ENCODE measurements at regions not wholly inside any gene's neighbourhood (a gene's known extent, or its start where the extent isn't known, plus 50 kb on each side); places are given as distances from the start of the nearest gene placed in this dataset.

DNA sequence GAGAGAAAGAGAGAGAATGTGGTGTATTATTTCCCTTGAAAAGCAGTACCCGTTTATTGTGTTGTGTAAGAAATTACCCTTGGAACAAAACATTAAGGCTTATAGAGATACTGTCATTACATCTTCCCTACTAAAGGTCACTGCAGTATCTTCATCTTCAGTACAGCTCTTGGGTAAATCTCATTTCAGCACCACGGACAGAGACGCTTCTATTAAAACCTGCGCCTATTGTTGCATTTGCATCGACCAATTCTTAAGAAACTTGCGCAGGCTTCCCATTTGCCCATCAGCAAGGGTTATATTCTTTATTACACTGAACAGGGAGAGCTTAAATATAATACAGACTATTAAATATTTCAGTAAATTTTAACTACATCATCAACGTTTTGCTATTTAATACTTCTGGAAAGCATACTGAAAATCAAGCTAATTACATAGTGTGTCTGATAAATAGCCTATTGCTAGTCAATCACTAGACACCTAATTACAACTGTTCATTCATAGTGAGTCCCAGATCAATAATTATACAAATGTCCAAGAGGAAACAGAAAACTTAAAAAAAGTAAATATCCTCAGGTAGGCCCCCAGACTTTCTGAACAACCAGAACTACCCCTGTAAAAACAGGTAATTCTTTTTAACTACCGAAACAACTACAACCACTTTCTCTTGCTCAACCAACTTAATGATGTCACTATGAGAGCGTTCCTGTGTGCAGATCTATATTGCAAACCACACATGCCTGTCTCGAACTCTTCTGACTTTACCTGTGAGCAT, 350.6 kb downstream of the LIG4 start:
- DNase-seq (ENCODE audit: low read depth in 2 of 2): no peak

DNA sequence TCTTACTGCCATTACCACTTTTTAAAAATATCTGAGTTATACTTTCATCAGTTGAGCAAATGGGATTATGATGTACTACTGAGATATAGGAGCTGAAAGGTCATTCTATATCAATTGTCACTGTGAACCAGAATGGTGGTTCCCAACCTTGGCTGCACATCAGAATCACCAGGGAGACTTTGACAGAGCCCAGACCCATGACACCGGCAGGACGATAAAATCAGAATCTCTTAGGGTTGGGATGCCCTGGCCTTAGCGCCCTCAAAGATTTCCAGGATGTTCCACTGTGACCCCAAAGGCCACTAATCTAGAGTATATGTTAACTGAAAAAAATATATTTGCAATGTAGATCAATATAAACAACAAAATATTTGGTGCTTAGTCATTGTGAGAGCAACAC, 355.1 kb downstream of the LIG4 start:
- no peak for DNase-seq (ENCODE audit: low read depth in 2 of 2)

DNA sequence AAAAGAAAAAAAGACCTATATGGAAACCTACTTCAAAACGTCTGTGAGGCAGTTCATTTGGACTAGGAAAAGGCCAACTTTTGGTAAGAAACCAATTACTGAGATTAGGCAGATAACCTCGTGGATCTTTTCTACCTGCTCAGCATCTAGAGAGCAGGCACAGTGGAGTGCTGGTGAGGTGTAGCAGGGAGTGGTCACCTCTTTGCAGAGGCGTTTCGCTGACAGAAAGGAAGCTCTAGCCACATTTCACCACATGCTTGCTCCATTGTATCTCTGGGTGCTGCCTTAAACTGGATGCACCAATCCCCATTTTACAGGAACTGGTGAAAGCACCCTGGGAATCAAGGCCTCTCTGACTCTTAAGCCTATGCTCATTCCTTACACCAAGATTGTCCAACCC, 360.5 kb downstream of the LIG4 start:
- DNase-seq (ENCODE audit: low read depth in 2 of 2): no peak

DNA sequence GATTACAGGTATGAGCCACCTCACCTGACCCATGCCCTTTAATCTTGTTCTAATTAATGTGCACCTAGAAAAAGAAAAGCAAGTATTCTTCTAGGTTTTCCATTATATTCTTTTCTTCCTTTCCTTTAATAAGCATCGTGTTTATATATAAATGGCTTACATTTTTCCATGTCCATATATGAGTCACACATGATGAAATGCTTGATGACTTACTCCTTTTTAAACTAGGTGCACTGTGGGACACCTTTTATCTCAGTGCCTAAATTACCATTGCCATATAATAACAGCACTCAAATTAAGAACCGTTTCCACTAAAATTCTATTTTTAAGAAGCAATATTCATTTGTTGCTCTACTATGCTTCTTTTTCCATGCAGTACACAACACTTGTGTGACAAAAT, 363.3 kb downstream of the LIG4 start:
- DNase-seq (ENCODE audit: low read depth in 2 of 2): no peak

DNA sequence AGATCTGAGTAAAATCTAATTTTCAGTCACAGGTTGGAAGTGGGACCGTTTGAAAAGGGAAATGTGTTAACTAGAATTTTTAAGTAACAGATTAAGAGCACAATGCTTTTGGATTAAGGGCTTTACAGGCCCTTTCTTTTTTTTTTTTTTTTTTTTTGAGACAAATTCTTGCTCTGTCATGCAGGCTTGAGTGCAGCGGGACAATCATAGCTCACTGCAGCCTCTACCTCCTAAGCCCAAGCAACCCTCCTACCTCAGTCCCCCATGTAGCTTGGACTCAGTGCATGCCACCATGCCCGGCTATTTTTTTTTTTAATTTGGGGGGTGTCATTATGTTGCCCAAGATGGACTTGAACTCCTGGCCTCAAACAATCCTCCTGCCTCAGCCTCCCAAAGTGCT, 363.7 kb downstream of the LIG4 start:
- no peak for DNase-seq (ENCODE audit: low read depth in 2 of 2)

DNA sequence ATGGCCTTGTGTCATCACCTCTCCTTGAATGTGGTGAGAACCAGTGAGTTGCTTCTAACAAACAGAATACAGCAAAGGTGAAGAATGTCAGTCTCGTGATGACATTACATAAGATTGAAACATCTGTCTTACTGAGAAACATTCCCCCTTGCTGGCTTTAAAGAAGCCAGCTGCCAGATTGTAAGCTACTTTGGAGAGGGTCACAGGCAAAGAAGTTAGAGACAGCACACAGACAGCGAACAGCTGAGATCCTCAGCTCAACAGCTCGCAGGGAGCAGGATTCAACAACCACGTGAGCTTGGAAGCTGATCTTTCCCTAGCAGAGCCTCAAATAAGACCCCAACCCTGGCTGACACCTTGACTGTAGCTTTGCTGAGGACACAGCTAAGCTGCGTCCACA, 367.9 kb downstream of the LIG4 start:
- no peak for DNase-seq (ENCODE audit: low read depth in 2 of 2)

DNA sequence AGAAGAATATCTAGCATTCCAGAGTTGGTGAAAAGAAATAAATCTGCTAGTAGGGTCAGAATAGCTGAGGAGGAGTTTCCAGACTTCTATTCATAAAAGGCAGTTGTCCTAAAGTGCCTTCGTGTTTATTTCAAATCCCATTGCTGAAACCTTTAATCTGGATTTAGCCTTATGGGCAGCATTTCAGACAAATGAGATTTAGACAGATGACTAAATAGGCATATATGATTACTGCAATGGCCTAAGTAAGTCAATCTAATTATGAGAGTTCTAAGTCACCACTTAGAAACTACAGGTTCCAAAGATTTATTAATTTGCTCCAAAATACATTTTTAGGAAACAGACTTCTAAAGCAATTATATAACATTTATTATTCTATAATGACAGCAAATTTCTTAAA, 368.7 kb downstream of the LIG4 start:
- DNase-seq (ENCODE audit: low read depth in 2 of 2): no peak

DNA sequence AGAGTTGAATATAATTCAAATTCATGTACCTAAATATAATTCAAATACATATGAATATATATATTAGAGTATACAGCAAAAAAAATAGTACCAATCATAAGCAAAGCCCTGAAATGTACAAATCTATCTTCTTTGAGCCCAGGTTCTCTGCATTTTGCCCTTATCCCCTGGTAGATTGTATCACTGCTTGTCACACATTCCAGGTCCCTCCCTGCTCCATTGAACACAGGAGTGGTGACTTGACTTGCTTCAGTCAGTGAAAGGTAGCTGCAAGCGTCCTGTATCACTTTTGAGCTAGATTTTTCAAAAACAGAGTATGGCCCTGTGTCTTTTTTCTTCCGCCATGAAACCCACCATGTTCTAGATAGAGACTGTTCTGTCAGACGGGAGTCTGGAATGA, 369.4 kb downstream of the LIG4 start:
- DNase-seq (ENCODE audit: low read depth in 2 of 2): no peak

DNA sequence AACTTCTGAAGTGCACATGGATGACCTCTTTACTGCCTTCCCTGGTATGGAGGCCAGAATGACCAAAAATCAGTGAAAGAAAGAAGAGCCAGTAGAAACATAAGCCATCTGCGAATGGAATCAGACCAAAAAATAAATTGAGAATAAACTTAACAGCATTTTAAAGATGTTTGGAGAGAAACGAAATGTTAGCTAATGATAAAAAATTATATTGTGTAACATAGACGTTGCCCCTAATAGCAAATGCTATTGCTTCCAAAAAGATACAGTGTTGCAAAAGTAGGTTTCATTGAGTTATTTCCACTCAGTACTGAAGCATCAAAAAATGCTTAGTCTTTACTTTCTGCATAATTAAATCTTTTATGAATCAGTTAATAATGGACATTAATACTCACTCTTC, 371.7 kb downstream of the LIG4 start:
- no peak for DNase-seq (ENCODE audit: low read depth in 2 of 2)

DNA sequence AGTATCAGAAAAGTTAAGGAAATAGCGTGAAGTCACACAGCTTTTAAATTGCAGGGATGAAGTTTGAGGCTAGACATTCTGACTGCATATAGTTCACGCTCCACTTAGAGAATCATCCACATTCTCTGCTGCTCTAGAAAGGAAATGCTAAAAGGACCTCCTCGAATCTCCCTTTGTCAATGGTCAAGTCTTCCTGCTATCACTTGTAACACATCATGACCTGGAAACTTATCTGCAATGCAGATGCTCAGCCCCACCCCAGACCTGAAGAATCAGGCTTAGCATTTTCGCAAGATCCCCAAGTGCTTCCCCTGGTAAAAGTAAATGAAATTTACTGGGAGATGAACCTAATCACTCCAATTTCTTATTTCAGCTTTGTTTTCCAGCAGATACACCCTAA, 372.1 kb downstream of the LIG4 start:
- DNase-seq (ENCODE audit: low read depth in 2 of 2): no peak

DNA sequence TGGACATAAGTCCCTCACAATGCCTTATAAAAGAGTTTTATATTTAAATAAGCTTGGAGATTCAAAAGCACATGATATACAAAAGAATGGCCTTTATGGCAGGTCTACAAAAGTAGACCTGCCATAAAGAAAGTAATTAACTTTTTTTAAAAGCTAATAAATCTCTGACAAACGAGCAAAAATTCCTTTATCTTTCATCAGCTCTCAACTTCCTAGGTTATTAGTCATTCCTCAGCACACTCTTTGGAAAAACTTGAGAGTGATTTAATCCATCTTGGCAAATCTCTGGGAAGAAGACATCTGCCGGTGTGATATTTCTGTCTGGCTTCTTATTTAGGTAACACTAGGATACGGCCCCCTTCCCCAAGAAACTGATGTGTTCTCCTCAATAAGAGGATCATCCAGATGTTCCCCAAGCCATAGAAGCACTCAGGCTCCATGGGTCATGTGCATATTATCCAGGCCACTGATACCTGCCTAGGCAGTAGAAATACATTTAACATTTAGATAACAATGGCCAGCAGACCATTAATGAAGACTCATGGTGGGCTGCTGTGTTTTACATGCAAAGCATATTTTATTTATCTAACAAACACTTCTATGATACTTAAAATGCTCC, 372.7 kb downstream of the LIG4 start:
- DNase-seq (ENCODE audit: low read depth in 2 of 2): no peak

DNA sequence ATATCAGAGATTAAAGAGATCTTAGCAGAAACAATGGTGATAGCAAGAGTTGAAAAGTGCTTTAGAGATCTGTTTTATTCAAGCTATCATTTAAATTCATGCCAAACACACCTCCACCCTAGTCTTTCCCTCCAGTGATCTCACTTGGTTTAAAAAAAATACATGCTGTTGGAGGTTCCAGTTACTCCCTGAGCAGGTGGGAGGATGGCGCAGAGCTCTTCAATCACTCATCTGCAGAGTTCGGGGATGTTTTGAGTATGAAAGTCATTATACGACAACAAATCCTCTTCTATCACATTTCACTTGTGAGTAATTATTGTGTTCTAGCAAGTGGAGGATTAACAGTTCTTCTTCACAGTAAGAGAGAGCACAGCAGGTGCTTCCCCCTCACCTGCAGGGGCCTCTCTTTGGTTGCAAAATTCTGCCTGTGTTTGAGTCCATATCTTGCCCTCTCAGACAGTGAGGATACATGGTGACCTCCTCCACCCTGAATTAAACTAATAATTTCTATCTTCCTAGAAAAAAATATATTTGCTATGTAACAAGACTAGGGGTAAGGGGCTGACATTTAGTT, 376.7 kb downstream of the LIG4 start:
- DNase-seq (ENCODE audit: low read depth in 2 of 2): no peak

DNA sequence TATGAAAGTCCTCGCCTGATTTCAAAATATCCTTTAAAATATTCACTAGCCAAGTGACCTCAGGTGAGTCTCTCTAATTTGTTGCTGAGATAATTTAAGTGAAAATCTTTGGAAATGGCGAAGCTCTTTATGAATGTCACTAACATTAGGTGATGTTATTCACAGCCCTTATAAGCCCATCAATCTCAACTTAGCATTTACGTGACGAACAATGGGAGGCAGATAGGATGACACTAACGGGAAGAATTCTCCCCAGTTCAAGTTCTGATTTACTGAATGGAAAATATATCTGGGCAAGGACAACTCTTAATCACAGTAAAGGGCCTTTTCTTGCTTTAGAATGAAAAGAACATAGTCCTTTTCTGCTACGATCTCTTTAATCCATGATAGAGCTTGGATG, 378.7 kb downstream of the LIG4 start:
- no peak for DNase-seq (ENCODE audit: low read depth in 2 of 2)

DNA sequence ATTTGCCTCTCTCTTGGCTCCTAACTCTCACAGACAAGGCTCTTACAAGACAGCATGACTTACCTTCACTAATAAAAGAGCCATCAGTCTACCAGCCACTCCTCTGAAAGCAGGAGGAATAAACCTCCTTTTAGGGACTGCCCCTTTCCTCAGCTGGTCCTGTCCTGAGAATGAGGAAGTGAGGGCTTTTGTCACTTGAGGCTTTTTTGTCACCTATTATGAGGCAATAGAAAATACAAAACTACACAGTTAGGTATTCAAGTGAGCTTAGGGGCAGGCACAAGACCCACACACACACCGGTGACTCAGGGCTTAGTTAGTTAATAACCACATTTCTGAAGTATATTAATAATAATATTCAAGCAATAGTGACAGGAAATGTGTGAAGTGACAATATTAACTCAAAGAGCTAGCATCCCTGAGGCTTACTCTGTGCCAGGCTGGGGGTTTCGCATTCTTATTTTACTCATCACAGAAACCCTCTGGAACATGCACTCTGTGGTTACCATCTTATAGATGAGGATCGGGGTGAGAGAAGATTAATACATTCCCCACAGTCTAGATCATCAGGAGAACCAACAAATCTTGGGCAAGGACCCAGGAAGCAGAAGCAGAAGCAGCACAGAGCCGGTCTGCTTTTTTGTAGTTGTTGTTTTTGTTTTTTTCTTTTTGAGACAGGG, 379.9 kb downstream of the LIG4 start:
- no peak for DNase-seq (ENCODE audit: low read depth in 2 of 2)

DNA sequence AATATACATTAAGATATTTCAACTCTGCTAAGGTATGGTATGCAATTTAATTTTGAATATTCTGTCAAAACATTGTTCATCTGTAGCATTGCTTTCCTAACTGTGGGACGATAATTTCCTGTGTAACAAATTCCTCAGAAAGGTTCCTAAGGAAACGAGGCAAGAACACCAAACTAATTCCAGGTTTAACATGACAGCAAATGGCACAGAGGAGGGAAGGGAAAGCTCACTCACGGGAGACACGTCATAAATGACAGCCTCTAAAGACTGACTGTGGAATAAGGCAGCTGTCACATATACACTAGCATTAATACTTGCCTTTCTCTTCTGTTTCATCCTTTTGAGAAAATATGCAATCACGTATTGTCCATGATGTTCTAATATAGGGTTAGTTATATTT, 380.6 kb downstream of the LIG4 start:
- no peak for DNase-seq (ENCODE audit: low read depth in 2 of 2)

DNA sequence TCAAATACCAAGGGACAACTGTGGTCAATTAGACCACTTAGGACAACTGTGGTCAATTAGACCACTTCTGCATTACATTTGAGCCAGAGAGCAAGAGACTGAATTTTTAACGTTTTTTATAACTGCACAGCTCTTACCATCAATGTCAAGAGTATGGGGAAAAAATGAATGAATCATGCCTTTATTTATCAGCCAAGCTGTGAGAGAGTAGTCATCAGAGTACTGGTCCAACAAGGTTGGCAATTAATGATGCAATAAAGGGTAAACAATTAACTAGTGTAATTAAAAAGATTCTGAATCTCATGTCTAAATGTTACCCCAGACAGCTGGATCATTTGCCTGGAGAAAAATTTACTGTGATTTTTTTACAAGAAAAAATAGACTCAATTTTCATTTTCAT, 381.1 kb downstream of the LIG4 start:
- no peak for DNase-seq (ENCODE audit: low read depth in 2 of 2)

DNA sequence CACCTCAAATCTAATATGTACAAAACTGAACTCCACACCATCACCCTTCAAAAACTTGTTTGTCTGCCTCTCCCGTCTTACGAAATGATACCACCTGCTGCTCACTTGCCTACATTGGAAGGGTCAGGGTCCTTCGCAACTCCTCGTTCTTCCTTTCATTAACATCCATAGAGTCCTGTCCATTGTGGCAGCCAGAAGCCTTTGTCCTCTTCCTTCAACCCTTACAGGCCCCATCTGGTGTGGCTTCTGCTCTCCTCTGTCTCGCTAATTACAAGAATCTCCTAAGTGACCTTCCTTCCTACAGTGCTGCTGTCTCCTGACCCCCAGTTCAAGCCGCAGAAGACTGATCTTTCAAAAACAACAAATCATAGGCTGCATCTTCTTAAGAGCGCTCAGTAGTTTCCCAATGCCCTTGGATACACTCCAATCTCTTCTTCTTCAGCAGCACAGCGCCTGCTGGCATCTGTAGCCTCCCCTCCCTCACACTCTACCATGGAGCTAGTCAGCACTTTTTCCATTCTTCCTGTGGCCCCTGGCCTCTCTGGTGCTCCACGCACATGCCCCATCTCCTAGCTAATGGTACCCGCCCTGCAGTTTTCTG, 382.7 kb downstream of the LIG4 start:
- DNase-seq (ENCODE audit: low read depth in 2 of 2): no peak

DNA sequence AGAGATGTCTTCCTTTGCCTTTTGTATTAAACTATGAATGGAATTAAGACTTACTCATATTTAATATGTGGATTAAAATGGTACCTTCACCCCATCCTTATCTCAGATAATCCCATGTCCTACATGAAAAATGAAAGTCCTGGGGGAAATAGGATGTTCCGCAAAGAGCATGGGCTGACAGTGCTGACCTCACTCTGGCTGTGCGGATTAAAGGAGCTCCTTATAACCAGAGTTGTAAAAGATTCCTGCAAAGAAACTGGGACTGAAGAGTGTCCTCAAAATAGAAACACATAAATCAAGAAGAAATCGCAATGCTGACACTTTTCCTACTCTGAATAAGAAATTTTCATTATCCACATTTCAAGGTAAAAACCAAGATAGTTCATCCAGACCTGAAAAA, 384.5 kb downstream of the LIG4 start:
- DNase-seq (ENCODE audit: low read depth in 2 of 2): no peak

DNA sequence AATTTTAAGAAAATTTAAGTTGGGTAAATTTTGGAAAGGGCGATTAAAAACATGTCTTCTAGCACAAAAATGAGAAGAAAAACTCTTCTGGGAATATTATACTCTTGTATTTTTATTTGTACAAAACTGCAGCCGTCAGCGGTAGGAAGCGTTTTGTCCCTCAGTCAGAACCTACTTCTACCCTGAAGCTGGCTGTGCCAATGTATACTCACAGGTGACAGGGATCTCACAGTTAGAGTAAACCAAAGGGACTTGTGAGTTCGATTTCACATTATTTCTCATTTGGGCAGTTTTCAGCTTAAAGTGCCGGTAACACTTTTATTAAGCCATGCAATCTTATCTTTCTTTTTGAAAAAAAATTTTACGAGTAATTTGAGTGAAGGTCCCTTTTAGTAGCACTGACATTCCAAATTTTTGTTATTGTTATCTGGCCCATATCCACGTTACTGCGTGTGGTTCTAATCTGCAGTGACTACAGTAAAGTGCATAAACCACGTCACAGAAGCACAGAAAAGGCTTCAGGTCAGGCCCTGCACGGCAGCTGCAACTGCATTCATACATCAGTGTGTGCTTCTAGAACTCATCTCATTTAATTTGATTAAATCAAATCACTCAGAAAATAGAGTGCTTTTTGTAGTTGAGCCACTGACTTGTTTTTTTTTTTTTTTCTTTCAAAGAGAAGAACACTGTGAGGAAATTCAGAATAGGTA, 387.3 kb downstream of the LIG4 start:
- no peak for DNase-seq (ENCODE audit: low read depth in 2 of 2)

DNA sequence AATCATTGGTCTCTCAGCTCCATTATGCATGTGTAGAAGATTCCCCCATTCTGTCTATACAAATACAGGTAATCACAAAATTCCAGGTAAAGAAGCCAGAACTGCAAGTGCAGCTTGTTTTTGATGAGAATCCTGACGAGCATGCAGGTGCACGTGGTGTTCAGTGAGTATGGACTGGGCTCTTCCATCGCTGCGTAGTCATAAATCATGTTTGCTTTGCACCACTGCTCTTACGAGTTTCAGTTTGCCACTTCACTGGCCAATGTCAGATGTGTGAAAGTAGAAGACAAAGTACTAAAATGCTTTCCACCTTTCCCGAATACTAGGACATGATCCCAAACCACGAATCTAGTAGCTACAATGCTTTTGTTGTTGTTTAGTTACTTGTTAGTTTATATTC, 390.7 kb downstream of the LIG4 start:
- DNase-seq (ENCODE audit: low read depth in 2 of 2): no peak

DNA sequence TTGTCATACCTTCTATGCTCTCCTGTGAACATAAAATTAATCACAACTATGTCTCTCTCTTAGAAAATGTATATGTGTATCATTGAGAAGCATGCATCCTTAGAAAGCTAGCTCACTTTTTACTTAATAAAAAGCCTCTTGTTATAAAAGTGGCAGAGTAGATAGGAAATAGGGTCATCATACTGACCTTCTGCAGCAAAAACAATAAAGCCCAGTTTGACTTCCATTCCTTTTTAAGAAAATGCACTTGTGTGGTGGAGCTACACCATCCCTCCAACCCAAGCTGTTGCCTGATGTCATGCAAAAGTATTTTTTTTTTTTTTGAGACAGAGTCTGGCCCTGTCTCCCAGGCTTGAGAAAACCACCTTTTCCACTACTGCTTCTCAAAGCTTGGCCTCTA, 393.3 kb downstream of the LIG4 start:
- no peak for DNase-seq (ENCODE audit: low read depth in 2 of 2)

DNA sequence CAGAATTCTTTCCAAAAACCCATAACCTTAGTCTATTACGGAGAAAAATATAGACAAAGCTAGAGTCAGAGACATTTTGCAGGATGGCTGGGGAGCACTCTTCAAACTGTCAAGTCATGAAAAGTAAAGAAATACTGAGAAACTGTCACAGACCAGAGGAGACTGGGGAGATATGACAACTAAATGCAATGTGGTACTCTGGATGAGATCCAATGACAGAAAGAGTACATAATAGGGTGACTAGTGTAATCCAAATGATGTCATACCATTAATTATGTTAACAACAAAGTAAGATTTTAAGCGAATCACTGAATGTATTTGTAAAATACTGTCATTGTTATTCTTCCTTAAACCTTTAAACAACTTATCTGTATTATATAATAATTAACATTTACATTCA, 393.8 kb downstream of the LIG4 start:
- no peak for DNase-seq (ENCODE audit: low read depth in 2 of 2)

All from stimulated activated CD8-positive, alpha-beta memory T cell treated with anti-CD3 and anti-CD28 coated beads, Interleukin-7, amount 100 ng/mL, for 1 hour (primary cell).